Lower leg skin (tissue), 4 donors: ENCODE measurements at regions not wholly inside any gene's neighbourhood (a gene's known extent, or its start where the extent isn't known, plus 50 kb on each side); places are given as distances from the start of the nearest gene placed in this dataset.
"Not testable (repeated sequence)": the region's sequence is repeated elsewhere in the genome, so short reads cannot be mapped to it uniquely, and the experiment has no call there.

Experiments
- DNase-seq, 2 donors: peaks; one replicate each; pipeline ENCODE4 v3.0.0-alpha.2; 2019; ENCODE audit warnings: low spot score in 2 of 2
- H3K4me3 ChIP-seq: fragments of 200-600 bp; sonication (generic); 2 replicates; pipeline ENCODE4 v1.5.1; 2017; ENCODE audit warnings: mild to moderate bottlenecking, low read depth; ENCODE audit not compliant: poor library complexity, severe bottlenecking
- POLR2A ChIP-seq, 2 donors: fragments of 450-650 bp; IDR thresholded peaks; one replicate each; pipeline ENCODE4 v1.6.1; 2016 to 2017; ENCODE audit warnings: antibody characterized with exemption in 2 of 2, mild to moderate bottlenecking in 1 of 2, moderate library complexity in 1 of 2
- WGBS, 2 donors: methylation state at CpG; one replicate each; pipeline ENCODE4 v1.1.5; 2018; 5-methylcytosine and 5-hydroxymethylcytosine counted together
- intact Hi-C: fragments of 100-400 bp; cut with DNase I; formaldehyde crosslinking; loops from one replicate; pipeline ENCODE4 v1.15.0; 2023; ENCODE audit warnings: low total_unique reads
- TF ChIP-seq, protein P1 (sequence below), 3 donors: fragments of 450-650 bp; IDR thresholded peaks; one replicate each; pipeline ENCODE4 v1.5.1; 2016; ENCODE audit warnings: antibody characterized with exemption in 3 of 3, mild to moderate bottlenecking in 3 of 3, moderate library complexity in 2 of 3

DNA sequence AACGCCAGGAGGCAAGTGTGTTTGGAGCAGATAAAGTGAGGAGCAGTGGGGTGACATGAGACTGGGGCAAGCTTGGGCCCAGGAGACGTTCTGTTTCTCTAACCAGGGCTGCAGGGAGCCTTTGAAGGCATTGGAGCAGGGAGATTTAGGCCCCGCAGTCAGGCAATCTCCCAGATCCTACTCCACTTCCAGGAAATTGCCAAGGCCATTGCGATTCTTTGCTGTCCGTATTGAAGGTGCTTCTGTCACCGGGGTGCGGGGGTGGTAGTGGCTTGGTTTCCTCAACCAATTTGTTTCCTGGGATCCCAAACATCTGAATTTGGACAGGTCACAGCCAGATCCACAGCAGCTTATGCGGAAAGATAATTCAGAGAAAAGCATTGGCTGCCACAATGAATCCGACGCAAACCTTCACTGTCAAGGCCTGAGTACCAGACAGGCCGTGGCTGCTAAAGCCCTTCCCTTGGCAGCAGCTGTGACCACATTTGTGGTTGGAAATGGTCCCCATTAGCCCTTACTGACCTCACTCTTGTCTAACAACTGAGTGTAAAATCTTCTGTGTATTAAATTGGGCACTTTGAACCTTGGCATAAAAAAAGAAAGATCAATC lies 385.6 kb downstream of the PTPRU start:
- intact Hi-C loops: no loop called here
- TF ChIP-seq, protein P1, sequence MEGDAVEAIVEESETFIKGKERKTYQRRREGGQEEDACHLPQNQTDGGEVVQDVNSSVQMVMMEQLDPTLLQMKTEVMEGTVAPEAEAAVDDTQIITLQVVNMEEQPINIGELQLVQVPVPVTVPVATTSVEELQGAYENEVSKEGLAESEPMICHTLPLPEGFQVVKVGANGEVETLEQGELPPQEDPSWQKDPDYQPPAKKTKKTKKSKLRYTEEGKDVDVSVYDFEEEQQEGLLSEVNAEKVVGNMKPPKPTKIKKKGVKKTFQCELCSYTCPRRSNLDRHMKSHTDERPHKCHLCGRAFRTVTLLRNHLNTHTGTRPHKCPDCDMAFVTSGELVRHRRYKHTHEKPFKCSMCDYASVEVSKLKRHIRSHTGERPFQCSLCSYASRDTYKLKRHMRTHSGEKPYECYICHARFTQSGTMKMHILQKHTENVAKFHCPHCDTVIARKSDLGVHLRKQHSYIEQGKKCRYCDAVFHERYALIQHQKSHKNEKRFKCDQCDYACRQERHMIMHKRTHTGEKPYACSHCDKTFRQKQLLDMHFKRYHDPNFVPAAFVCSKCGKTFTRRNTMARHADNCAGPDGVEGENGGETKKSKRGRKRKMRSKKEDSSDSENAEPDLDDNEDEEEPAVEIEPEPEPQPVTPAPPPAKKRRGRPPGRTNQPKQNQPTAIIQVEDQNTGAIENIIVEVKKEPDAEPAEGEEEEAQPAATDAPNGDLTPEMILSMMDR (IDR thresholded peaks at IDR 0.05): no peak
- no peak for TF ChIP-seq POLR2A (IDR thresholded peaks at IDR 0.05)
- peak in 1 of 2 donors; percentile 46 for DNase-seq
- H3K4me3 ChIP-seq: no peak overlapping the region
- WGBS, 2 donors: 81 to 84% methylated on average over 11 of the region's 11 CpGs

DNA sequence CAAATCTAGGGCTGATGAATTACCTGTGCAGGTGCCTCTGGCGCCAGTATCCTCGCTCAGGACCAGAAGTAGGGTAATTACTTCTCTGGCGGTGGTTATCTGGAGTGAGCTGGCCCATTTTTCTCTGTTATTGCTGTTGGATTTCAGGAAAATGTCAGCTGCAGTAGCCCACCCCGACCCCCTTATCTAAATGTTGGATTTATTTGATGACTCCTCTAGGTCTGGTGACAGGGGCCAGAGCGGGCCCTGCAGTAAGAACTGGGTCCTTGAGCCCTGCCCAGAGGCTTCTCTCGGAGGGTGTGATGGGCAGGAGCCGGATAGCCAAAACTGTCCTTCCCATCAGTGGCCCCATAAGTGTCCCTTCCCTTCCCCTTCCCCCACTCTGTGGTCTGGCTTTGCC lies 384.3 kb downstream of the PTPRU start:
- TF ChIP-seq POLR2A (IDR thresholded peaks at IDR 0.05): no peak
- H3K4me3 ChIP-seq: no peak overlapping the region
- peak; percentile 8 to 39 for DNase-seq
- 89 to 91% methylated on average over 7 of the region's 7 CpGs for WGBS, 2 donors
- intact Hi-C loops: no loop called here

DNA sequence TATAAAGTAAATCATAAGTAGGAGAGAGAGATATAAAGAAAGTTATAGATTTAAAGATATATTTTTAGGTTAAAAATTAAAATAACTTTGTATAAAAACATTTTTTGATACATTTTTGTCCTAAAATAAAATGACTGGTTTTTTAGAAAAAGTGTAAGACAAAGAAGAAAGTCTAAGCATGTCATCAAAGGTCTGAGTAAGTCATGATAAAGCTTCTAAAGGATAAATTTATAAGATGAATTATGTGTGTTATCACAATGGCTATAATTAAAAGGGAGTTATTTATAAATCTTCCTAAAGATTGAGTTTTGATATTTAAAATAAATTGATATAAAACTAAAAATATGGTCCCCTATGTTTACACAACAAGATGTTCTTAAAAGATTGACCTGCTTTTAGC lies 370.9 kb downstream of the PTPRU start:
- intact Hi-C loops: no loop called here
- no peak for DNase-seq
- no peak overlapping the region for H3K4me3 ChIP-seq
- TF ChIP-seq, protein P1 (IDR thresholded peaks at IDR 0.05): no peak
- no peak for TF ChIP-seq POLR2A (IDR thresholded peaks at IDR 0.05)

DNA sequence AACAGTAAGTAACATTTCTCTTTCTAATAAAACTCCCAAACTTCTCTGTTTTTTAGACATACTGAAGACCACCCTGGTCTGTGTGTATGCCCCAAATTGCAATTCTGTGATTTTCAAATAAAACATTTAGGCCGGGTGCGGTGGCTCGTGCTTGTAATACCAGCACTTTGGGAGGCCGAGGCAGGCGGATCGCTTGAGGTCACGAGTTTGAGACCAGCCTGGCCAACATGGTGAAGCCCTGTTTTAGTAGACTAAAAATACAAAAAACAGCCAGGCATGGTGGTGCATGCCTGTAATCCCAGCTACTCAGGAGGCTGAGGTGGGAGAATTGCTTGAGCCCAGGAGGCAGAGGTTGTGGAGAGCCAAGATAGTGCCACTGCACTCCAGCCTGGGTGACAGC lies 368.5 kb downstream of the PTPRU start:
- intact Hi-C loops, DNase-seq, H3K4me3 ChIP-seq: not testable (repeated sequence)
- WGBS, 2 donors: 92 to 93% methylated on average over 7 of the region's 7 CpGs

DNA sequence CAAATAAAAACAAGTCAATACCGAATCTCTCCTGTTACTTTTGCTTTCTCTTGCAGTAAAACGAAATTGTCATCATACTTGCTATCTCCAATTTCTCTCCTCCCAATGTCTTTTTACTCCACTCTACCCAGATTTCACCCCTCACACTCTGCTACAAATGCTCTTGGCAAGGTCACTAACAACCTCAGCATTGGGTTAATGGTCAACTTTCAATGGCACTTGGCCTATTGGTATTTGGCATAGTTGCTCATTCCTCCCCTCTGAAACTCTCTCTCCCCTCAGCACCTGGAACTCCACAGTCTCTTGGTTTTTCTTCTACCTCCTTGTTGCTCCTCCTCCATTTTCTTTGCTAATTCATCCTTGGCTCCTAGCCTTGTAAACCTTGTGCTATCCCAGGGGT lies 367.3 kb downstream of the PTPRU start:
- WGBS, 2 donors: 81 to 82% methylated on average over 2 of the region's 2 CpGs

DNA sequence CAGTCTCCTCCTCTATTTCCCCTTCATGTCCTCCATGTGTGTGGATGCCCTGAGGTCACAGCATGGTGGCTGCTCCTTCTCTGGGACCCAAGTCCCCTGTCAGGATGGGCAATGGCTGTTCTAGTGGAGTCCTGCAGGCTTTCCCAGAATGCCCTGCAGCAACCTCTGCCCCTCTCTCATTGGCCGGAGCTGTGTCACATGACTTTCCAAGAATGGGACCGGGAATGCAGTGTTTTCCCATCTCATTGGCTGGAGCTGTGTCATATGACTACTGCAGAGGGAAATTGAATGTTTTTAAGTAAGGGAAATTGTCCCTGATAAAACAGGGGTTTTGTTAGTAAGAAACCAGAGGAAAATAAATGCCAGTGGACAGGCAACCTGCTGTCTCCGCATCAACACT lies 365.9 kb downstream of the PTPRU start:
- TF ChIP-seq, protein P1 (IDR thresholded peaks at IDR 0.05): no peak
- TF ChIP-seq POLR2A (IDR thresholded peaks at IDR 0.05): no peak
- H3K4me3 ChIP-seq: no peak overlapping the region
- 89 to 95% methylated on average over 3 of the region's 3 CpGs for WGBS, 2 donors
- DNase-seq: no peak
- intact Hi-C loops: no loop called here

More for the DNA sequence above, 367.3 kb downstream of the PTPRU start:
- TF ChIP-seq POLR2A (IDR thresholded peaks at IDR 0.05): no peak
- TF ChIP-seq, protein P1 (IDR thresholded peaks at IDR 0.05): no peak
- DNase-seq: no peak
- no peak overlapping the region for H3K4me3 ChIP-seq
- intact Hi-C loops: no loop called here

- no peak overlapping the region for H3K4me3 ChIP-seq
- 61 to 80% methylated on average over 3 of the region's 3 CpGs for WGBS, 2 donors
- DNase-seq: no peak
- intact Hi-C loops: no loop called here
- no peak for TF ChIP-seq POLR2A (IDR thresholded peaks at IDR 0.05)
- TF ChIP-seq, protein P1 (IDR thresholded peaks at IDR 0.05): no peak
Measured at GRCh38 chr1:29601021-29601420, 364.7 kb downstream of the PTPRU start.
